K562 (cell line): ENCODE measurements at regions not wholly inside any gene's neighbourhood (a gene's known extent, or its start where the extent isn't known, plus 50 kb on each side); places are given as distances from the start of the nearest gene placed in this dataset.

Experiments used
- ATAC-seq: fragments of 200-7000 bp; cut with Tn5 transposase; 3 replicates; pipeline ENCODE4 v1.9.1; 2020; ENCODE audit warnings: moderate library complexity
- BruUV-seq: library from RNA; stranded (reverse); fragments of 400-500 nt; replicated peaks from 2 replicates; lab custom pipeline; 2021; lab: Mats Ljungman, UMichigan
- CTCF ChIA-PET: fragments of 300-600 bp; formaldehyde crosslinking; extraction: SDS; loops from one replicate; lab custom pipeline; 2021; ENCODE audit warnings: low intra/inter-chr PET ratio; lab: Yijun Ruan, JAX
- POLR2A ChIA-PET: fragments of 300-600, 350-650 bp; sonication (Branson Sonifier 250); formaldehyde crosslinking; extraction: SDS; loops from one replicate; lab custom pipeline; 2021; ENCODE audit warnings: antibody characterized with exemption, inconsistent platforms; lab: Yijun Ruan, JAX
- DNase-seq, 4 experiments: peaks; one replicate each; pipeline versions ENCODE4 v3.0.0 to v3.0.0-alpha.2; 2011 to 2018; ENCODE audit warnings: low spot score in 3 of 4, mixed read lengths in 3 of 4; ENCODE audit errors: extremely low read depth in 1 of 4
- FAIRE-seq: peaks from 2 replicates; lab custom pipeline; 2011; peaks lifted over from hg19 to GRCh38; lab: Jason Lieb, UNC
- H2AFZ ChIP-seq: 2 replicates; pipeline ENCODE4 v1.6.0; 2011; ENCODE audit warnings: low read depth, low read length, control low read depth, inconsistent platforms
- H3K27ac ChIP-seq: fragments of 200-600 bp; 3 replicates; pipeline ENCODE4 v1.8.0; 2011; ENCODE audit warnings: low read depth, mild to moderate bottlenecking, control low read depth, inconsistent platforms, low read length, moderate library complexity, mixed read lengths; ENCODE audit errors: extremely low read depth
- H3K27me3 ChIP-seq, 2 experiments: fragments of 300-600 bp in 1 of 2; 2 replicates in 1 of 2; 3 replicates in 1 of 2; pipeline versions ENCODE4 v1.6.0 to v1.8.0; 2011; ENCODE audit warnings: inconsistent platforms in 2 of 2, low read length in 2 of 2, mild to moderate bottlenecking in 1 of 2, mixed read lengths in 1 of 2, moderate library complexity in 1 of 2; ENCODE audit not compliant: control insufficient read depth in 2 of 2, insufficient read depth in 2 of 2
- H3K36me3 ChIP-seq: fragments of 300-600 bp; 3 replicates; pipeline ENCODE4 v1.8.0; 2011; ENCODE audit warnings: mild to moderate bottlenecking, low read length, inconsistent platforms; ENCODE audit not compliant: control insufficient read depth, insufficient read depth
- H3K4me1 ChIP-seq, 2 experiments: fragments of 200-600 bp in 1 of 2; replicated peaks in 1 of 2; 2 replicates in 1 of 2; 3 replicates in 1 of 2; pipeline versions ENCODE4 v1.5.1 to v1.8.0; 2011; ENCODE audit warnings: inconsistent platforms in 2 of 2, low read length in 2 of 2, mild to moderate bottlenecking in 1 of 2, mixed read lengths in 1 of 2, moderate library complexity in 1 of 2; ENCODE audit not compliant: control insufficient read depth in 2 of 2, insufficient read depth in 2 of 2
- H3K4me2 ChIP-seq: 2 replicates; pipeline ENCODE4 v1.6.1; 2011; ENCODE audit warnings: low read length, control low read depth, inconsistent platforms, mixed read lengths; ENCODE audit not compliant: insufficient read depth
- H3K4me3 ChIP-seq: fragments of 200-600 bp; sonication (generic), shearing (Covaris generic); 2 replicates; pipeline ENCODE4 v1.5.1; 2016; ENCODE audit warnings: control low read depth, inconsistent platforms
- H3K79me2 ChIP-seq: fragments of 200-600 bp; 3 replicates; pipeline ENCODE4 v1.8.0; 2011; ENCODE audit warnings: low read length, inconsistent platforms; ENCODE audit not compliant: control insufficient read depth, insufficient read depth
- H3K9ac ChIP-seq, 2 experiments: 2 replicates each; pipeline versions ENCODE4 v1.6.0 to v1.6.1; 2011; ENCODE audit warnings: low read depth in 2 of 2, low read length in 2 of 2, control low read depth in 1 of 2, inconsistent platforms in 1 of 2, mild to moderate bottlenecking in 1 of 2, mixed read lengths in 1 of 2; ENCODE audit not compliant: insufficient read depth in 1 of 2
- H3K9me1 ChIP-seq: one replicate; pipeline ENCODE4 v1.6.0; 2011; ENCODE audit warnings: inconsistent platforms, mild to moderate bottlenecking, low read length, moderate library complexity; ENCODE audit not compliant: control insufficient read depth, insufficient read depth
- H3K9me3 ChIP-seq: replicated peaks from 2 replicates; pipeline ENCODE4 v1.5.1; 2011; ENCODE audit warnings: low read depth, low read length, inconsistent platforms; ENCODE audit not compliant: control insufficient read depth, insufficient read depth
- H4K20me1 ChIP-seq: replicated peaks from 2 replicates; pipeline ENCODE4 v1.6.1; 2011; ENCODE audit warnings: low read length, inconsistent platforms, mixed read lengths; ENCODE audit not compliant: control insufficient read depth, insufficient read depth
- ATF7 ChIP-seq: fragments of 450-650 bp; IDR thresholded peaks from 2 replicates; pipeline ENCODE4 v1.7.1; 2014; ENCODE audit warnings: mild to moderate bottlenecking, moderate library complexity
- BDP1 ChIP-seq: IDR thresholded peaks from 3 replicates; pipeline ENCODE4 v1.6.1; 2011; ENCODE audit not compliant: insufficient read length, insufficient read depth
- KLF6 ChIP-seq: fragments of 250-450 bp; sonication (Bioruptor Pico); IDR thresholded peaks from 2 replicates; pipeline ENCODE4 v1.4.0; 2020; ENCODE audit warnings: mild to moderate bottlenecking, moderate library complexity, borderline replicate concordance
- LARP7 ChIP-seq: fragments of 450-650 bp; IDR thresholded peaks from 2 replicates; pipeline ENCODE4 v1.6.1; 2016
- LCOR ChIP-seq: sonication (generic); formaldehyde crosslinking; IDR thresholded peaks from 2 replicates; pipeline ENCODE4 v1.8.0; 2022; ENCODE audit warnings: mild to moderate bottlenecking, missing genetic modification reagents
- ZFP1 ChIP-seq: fragments of 450-650 bp; formaldehyde crosslinking; IDR thresholded peaks from 2 replicates; pipeline ENCODE4 v1.4.0; 2020; ENCODE audit warnings: mild to moderate bottlenecking, mixed read lengths
- ZNF318 ChIP-seq, 2 experiments: fragments of 450-650 bp; IDR thresholded peaks; 2 replicates each; pipeline ENCODE4 v1.6.1; 2016; ENCODE audit warnings: mild to moderate bottlenecking in 2 of 2, borderline replicate concordance in 1 of 2, low read depth in 1 of 2, moderate library complexity in 1 of 2
- WGBS: fragments of 100-300 bp; shearing (Covaris generic); methylation state at CpG from one replicate; pipeline ENCODE4 v1.1.6; 2016; ENCODE audit warnings: low coverage, mixed read lengths; ENCODE audit not compliant: insufficient coverage; ENCODE audit errors: missing lambda C conversion rate; 5-methylcytosine and 5-hydroxymethylcytosine counted together
- in situ Hi-C: fragments of 300-500 bp; cut with MboI; formaldehyde crosslinking; loops from 4 replicates; pipeline ENCODE4 v1.15.0; 2018; ENCODE audit warnings: inconsistent platforms, mixed read lengths
- intact Hi-C: fragments of 100-400 bp; cut with micrococcal nuclease; formaldehyde crosslinking; loops from 2 replicates; pipeline ENCODE4 v1.14.2; 2022

- no peak for TF ChIP-seq LCOR (CRISPR knock-in tag)
- TF ChIP-seq KLF6 (CRISPR knock-in tag) = no peak
- no peak for TF ChIP-seq ZFP1
- TF ChIP-seq BDP1 = no peak
- TF ChIP-seq ZNF318 (IDR thresholded peaks at IDR 0.05; ENCODE audit: borderline replicate concordance in 1 of 2, low read depth in 1 of 2) = no peak
- TF ChIP-seq LARP7 = no peak
- TF ChIP-seq ATF7 = no peak
- TF ChIP-seq, all 486 proteins: peak for 0
- Histone ChIP-seq H3K4me3 (no peak overlapping the region), H3K27ac (no peak overlapping the region), H3K9me3 (no peaks in the 10 kb centered on the region), H2AFZ (no peak overlapping the region), H3K27me3 (no peaks in the 10 kb centered on the region), H4K20me1 (no peaks in the 10 kb centered on the region), H3K36me3 (no peaks in the 10 kb centered on the region), H3K9ac (no peak overlapping the region), H3K9me1 (no peaks in the 10 kb centered on the region), H3K4me1 (no peaks in the 10 kb centered on the region; a peak in 1 of 5 replicates), H3K79me2 (no peaks in the 10 kb centered on the region), H3K4me2 (no peak overlapping the region)
- FAIRE-seq (no peak), ATAC-seq (no peak), DNase-seq (no peak)
- intact Hi-C loops = loop anchor here (5.0 kb wide), 4 partner anchors 334 to 684 kb away; partner anchors contain the start of gene SCAF11
- BruUV-seq = no TSS peak
- in situ Hi-C loops = no loop called here
- ChIA-PET CTCF (interaction anchor here (1.1 kb wide), 1 partner anchor 523 kb away, joined by 4 read pairs; no protein-coding TSS in a partner anchor), POLR2A (interaction anchor here (0.6 to 1.6 kb wide), 4 partner anchors 12 to 743 kb away, joined by 3 to 5 read pairs (median 3); no protein-coding TSS in a partner anchor)
- WGBS = 5% methylated on average over 1 of the region's 1 CpG
Measured at GRCh38 chr12:46676396-46676795, 149.4 kb downstream of the SLC38A4 start.
